Esophagus squamous epithelium (tissue), 5 donors: ENCODE measurements at regions not wholly inside any gene's neighbourhood (a gene's known extent, or its start where the extent isn't known, plus 50 kb on each side); places are given as distances from the start of the nearest gene placed in this dataset.
A peak's percentile ranks its signal among the peaks of the same experiment; 100 is the strongest.
"Not testable (repeated sequence)": the region's sequence is repeated elsewhere in the genome, so short reads cannot be mapped to it uniquely, and the experiment has no call there.

Experiments
- DNase-seq: peaks from one replicate; lab custom pipeline; 2025; lab: John Stamatoyannopoulos, UW
- H3K27ac ChIP-seq, 4 donors: fragments of 200-600 bp; sonication (generic); one replicate each; pipeline ENCODE4 v1.5.1; 2016 to 2019; ENCODE audit warnings: mild to moderate bottlenecking in 1 of 4
- H3K27me3 ChIP-seq, 4 donors: fragments of 200-600 bp; sonication (generic); 1 replicate in 3 of 4; 2 replicates in 1 of 4; pipeline versions ENCODE4 v1.5.1 to v1.6.0; 2017 to 2021; ENCODE audit warnings: antibody characterized with exemption in 1 of 4
- H3K36me3 ChIP-seq, 3 donors: fragments of 200-600 bp; sonication (generic); one replicate each; pipeline ENCODE4 v1.5.1; 2016 to 2019
- H3K4me1 ChIP-seq, 3 donors: fragments of 200-600 bp; sonication (generic); one replicate each; pipeline ENCODE4 v1.5.1; 2017 to 2019
- H3K4me3 ChIP-seq, 4 donors: fragments of 200-600 bp; sonication (generic); 1 replicate in 3 of 4; 2 replicates in 1 of 4; pipeline ENCODE4 v1.5.1; 2016 to 2019; ENCODE audit warnings: mild to moderate bottlenecking in 2 of 4, moderate library complexity in 1 of 4
- H3K9me3 ChIP-seq, 3 donors: fragments of 200-600 bp; sonication (generic); one replicate each; pipeline ENCODE4 v1.5.1; 2016 to 2019
- CTCF ChIP-seq, 6 experiments: fragments of 450-650 bp in 4 of 6; fragments of 200-600 bp in 2 of 6; sonication (generic) in 2 of 6; IDR thresholded peaks; one replicate each; pipeline ENCODE4 v1.5.1; 2016 to 2019; ENCODE audit warnings: antibody characterized with exemption in 6 of 6, mild to moderate bottlenecking in 4 of 6, moderate library complexity in 4 of 6
- POLR2A ChIP-seq, 4 donors: fragments of 450-650 bp; IDR thresholded peaks; one replicate each; pipeline ENCODE4 v1.6.1; 2017; ENCODE audit warnings: antibody characterized with exemption in 4 of 4, mild to moderate bottlenecking in 4 of 4, moderate library complexity in 3 of 4
- WGBS, 2 donors: methylation state at CpG; one replicate each; pipeline ENCODE4 v1.1.5; 2018; 5-methylcytosine and 5-hydroxymethylcytosine counted together
- intact Hi-C: fragments of 100-400 bp; cut with DNase I; formaldehyde crosslinking; loops from one replicate; pipeline ENCODE4 v1.15.0; 2022
- donor health status: DM: yes; HTN: yes; CAD: no.

- Histone ChIP-seq H3K27me3 (no peaks in the 10 kb centered on the region), H3K9me3 (no peaks in the 10 kb centered on the region), H3K4me3 (no peak overlapping the region), H3K4me1 (peaks cover 0 to 26% (median 4%) of the 10 kb centered on the region in 3 donors), H3K36me3 (no peaks in the 10 kb centered on the region), H3K27ac (peak overlapping the region in 1 of 4 donors; percentile 51)
- WGBS, 2 donors, result 19 to 27% methylated on average over 3 of the region's 3 CpGs
- TF ChIP-seq POLR2A (IDR thresholded peaks at IDR 0.05) (no peak), CTCF (IDR thresholded peaks at IDR 0.05) (no peak)
- intact Hi-C loops, result no loop called here
- no peak for DNase-seq
Observed at GRCh38 chr20:55135923-55136322, 660.5 kb downstream of the DOK5 start.

- WGBS, 2 donors, result 86 to 89% methylated on average over 7 of the region's 7 CpGs
- Histone ChIP-seq H3K27me3 (no peaks in the 10 kb centered on the region), H3K4me3 (no peak overlapping the region), H3K27ac (no peak overlapping the region), H3K9me3 (no peaks in the 10 kb centered on the region), H3K36me3 (no peaks in the 10 kb centered on the region), H3K4me1 (peaks cover 0 to 19% (median 4%) of the 10 kb centered on the region in 3 donors)
- intact Hi-C loops, result no loop called here
- no peak for TF ChIP-seq CTCF (IDR thresholded peaks at IDR 0.05)
- no peak for TF ChIP-seq POLR2A (IDR thresholded peaks at IDR 0.05)
- DNase-seq, result no peak
Observed at GRCh38 chr20:55132523-55132922, 657.1 kb downstream of the DOK5 start.

- H3K27me3 ChIP-seq, H3K4me3 ChIP-seq, intact Hi-C loops, DNase-seq, H3K36me3 ChIP-seq, H3K9me3 ChIP-seq: not testable (repeated sequence)
- 36 to 52% methylated on average over 4 of the region's 4 CpGs for WGBS, 2 donors
- H3K27ac ChIP-seq, result peak overlapping the region in 3 of 4 donors; percentile 55 to 67 (median 61)
- peaks cover 0 to 20% (median 0%) of the 10 kb centered on the region in 3 donors for H3K4me1 ChIP-seq
Observed at GRCh38 chr20:55117577-55117976, 642.2 kb downstream of the DOK5 start.

GRCh38 chr20:55116598-55116997 is 641.2 kb downstream of the DOK5 start:
- intact Hi-C loops, result no loop called here
- no peaks in the 10 kb centered on the region for H3K36me3 ChIP-seq
- H3K9me3 ChIP-seq, result no peaks in the 10 kb centered on the region
- no peaks in the 10 kb centered on the region for H3K27me3 ChIP-seq
- no peak for TF ChIP-seq POLR2A (IDR thresholded peaks at IDR 0.05)
- no peak for TF ChIP-seq CTCF (IDR thresholded peaks at IDR 0.05)
- WGBS, 2 donors, result 50 to 51% methylated on average over 4 of the region's 4 CpGs
- no peak overlapping the region for H3K4me3 ChIP-seq
- DNase-seq, result no peak
- peak overlapping the region in 2 of 4 donors; percentile 61 to 67 for H3K27ac ChIP-seq
- H3K4me1 ChIP-seq, result peaks cover 0 to 20% (median 0%) of the 10 kb centered on the region in 3 donors

GRCh38 chr20:55103188-55103587 is 627.8 kb downstream of the DOK5 start:
- WGBS, 2 donors, result 42 to 45% methylated on average over 2 of the region's 2 CpGs
- Histone ChIP-seq H3K4me3 (no peak overlapping the region), H3K27me3 (no peaks in the 10 kb centered on the region), H3K9me3 (no peaks in the 10 kb centered on the region), H3K36me3 (no peaks in the 10 kb centered on the region), H3K4me1 (no peaks in the 10 kb centered on the region), H3K27ac (no peak overlapping the region)
- no peak for TF ChIP-seq CTCF (IDR thresholded peaks at IDR 0.05)
- TF ChIP-seq POLR2A (IDR thresholded peaks at IDR 0.05), result no peak
- no peak for DNase-seq
- intact Hi-C loops, result no loop called here

GRCh38 chr20:55099251-55099650 is 623.9 kb downstream of the DOK5 start:
- Histone ChIP-seq H3K27me3 (no peaks in the 10 kb centered on the region), H3K4me1 (peaks cover 0 to 10% (median 0%) of the 10 kb centered on the region in 3 donors), H3K9me3 (no peaks in the 10 kb centered on the region), H3K36me3 (no peaks in the 10 kb centered on the region), H3K4me3 (no peak overlapping the region), H3K27ac (no peak overlapping the region)
- DNase-seq, result no peak
- no peak for TF ChIP-seq CTCF (IDR thresholded peaks at IDR 0.05)
- no peak for TF ChIP-seq POLR2A (IDR thresholded peaks at IDR 0.05)
- intact Hi-C loops, result no loop called here
- 78 to 85% methylated on average over 2 of the region's 2 CpGs for WGBS, 2 donors
